ENCODE measurements at regions not wholly inside any gene's neighbourhood (a gene's known extent, or its start where the extent isn't known, plus 50 kb on each side); places are given as distances from the start of the nearest gene placed in this dataset.

GRCh38 chr9:127553793-127554192 lies 58.3 kb upstream of the STXBP1 start:
- DNase-seq: no peak

- DNase-seq: no peak
Observed at GRCh38 chr9:127554966-127555839, 56.9 kb upstream of the STXBP1 start.

DNA sequence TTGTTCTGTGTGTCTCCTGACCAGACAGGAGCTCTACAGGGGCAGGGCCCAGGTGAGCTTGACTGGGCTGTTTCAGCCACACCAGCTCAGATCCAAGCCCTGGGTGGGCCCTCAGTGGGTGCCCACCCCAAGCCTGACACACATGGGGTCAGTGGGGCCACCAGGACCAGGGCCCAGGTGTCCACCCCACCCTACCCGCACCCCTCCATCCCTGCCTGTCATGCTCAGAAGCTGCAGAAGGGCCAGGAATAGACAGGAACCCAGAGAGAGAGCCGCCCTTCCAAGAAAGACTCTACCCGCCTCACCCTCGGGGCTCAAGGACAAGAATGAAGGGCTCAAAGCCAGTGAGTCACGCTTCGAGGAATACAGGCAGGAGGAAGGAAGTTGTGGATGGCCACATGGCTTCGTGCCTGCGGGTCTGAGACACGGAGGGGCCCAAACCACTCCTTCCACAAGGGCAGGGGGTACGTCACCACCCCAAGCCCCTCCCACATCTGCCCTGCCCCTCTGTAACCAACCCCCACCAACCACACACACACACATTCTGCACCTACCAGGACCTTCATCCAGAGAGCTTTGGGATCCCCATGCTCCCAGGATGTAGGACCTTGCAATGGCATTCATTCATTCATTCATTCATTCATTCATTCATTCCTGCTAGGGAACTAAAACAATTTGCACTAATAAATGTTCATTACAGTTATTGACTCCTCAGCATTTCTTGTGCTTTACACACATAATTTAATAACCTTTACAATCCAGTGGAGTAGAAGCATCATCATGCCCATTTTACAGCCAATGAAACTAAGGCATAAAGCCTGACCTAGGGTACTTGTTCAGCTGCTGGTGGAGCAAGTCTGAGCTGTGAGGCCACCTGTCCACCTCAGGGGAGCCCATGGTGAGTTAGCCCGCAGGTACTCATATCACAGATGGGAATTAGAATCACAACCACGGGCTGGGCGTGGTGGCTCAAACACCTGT lies 55.9 kb upstream of the STXBP1 start:
- no peak for DNase-seq

GRCh38 chr9:127556871-127557270 lies 55.2 kb upstream of the STXBP1 start:
- DNase-seq: no peak

DNA sequence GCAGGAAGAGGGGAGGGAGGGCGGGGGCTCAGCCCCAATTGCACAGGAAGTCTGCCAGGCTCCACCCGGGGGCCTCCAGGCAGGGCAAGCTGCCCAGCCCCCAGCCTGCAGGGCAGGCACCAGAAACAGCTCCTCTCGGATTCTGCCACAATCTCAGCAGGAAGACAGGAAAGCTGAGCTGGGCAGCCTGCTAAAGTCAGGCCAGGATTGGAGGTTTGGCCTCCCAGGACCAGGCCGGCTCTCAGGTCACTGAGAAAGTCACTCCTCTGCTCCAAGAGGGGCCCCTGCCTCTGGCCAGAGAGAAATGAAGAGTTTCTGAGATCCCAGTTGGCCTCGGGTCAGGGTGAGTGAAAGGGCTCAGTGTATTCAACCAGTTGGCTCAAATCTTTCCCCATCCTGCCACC lies 54.6 kb upstream of the STXBP1 start:
- DNase-seq: peak in 1 of 2 donors; percentile 66

- DNase-seq: no peak
Observed at GRCh38 chr9:127557998-127558546, 54.0 kb upstream of the STXBP1 start.

GRCh38 chr9:127558581-127559246 lies 53.4 kb upstream of the STXBP1 start:
- DNase-seq: no peak

- no peak for DNase-seq
Observed at GRCh38 chr9:127559247-127559680, 52.8 kb upstream of the STXBP1 start.

GRCh38 chr9:127561491-127562278 lies 50.4 kb upstream of the STXBP1 start:
- DNase-seq: no peak
